ENCODE measurements at regions not wholly inside any gene's neighbourhood (a gene's known extent, or its start where the extent isn't known, plus 50 kb on each side); places are given as distances from the start of the nearest gene placed in this dataset.

- no peak for TF ChIP-seq CTCF (IDR thresholded peaks at IDR 0.05)
- no peak for TF ChIP-seq POLR2A (IDR thresholded peaks at IDR 0.05)
These were observed 138.5 kb downstream of the ZDHHC20 start for GRCh38 chr13:21320642-21321034.
